Ramos (cell line): ENCODE measurements at regions not wholly inside any gene's neighbourhood (a gene's known extent, or its start where the extent isn't known, plus 50 kb on each side); places are given as distances from the start of the nearest gene placed in this dataset.

Experiments
- in situ Hi-C: fragments of 300-500 bp; cut with MboI; formaldehyde crosslinking; loops from one replicate; pipeline ENCODE4 v1.14.3; 2022; ENCODE audit warnings: low sequenced_read_pairs; ENCODE audit not compliant: unreplicated experiment

DNA sequence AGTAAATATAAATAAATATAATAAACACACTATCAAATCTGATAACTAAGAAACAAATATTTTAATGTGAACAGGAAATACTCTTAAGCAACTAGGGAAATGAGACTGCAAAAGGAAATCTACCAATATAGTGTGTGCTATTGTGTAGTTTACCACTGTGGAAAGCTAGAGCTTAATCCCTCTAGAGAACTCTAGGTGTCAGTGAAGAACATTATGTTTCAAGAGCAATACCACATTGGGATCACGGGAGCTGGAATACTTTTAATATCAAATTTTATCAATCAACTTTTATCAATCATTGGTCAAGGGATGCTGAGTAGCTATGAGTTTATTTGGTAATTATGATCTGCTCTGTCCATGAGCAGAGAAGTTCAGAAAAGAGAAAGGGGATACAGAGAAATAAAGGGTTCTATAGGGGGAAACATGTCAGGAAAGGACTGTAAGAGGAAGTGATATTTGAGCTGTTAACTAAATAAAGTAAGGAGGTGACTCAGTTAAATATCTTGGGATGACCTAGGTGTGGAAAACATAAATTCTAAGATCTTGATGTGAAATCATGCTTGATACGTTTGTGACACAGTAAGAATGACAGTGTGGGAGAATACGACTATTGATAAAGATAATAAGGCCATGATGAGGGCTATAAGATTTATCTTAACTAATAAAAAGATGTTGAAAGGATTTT, 762.2 kb upstream of the ALCAM start:
- in situ Hi-C loops: no loop called here

DNA sequence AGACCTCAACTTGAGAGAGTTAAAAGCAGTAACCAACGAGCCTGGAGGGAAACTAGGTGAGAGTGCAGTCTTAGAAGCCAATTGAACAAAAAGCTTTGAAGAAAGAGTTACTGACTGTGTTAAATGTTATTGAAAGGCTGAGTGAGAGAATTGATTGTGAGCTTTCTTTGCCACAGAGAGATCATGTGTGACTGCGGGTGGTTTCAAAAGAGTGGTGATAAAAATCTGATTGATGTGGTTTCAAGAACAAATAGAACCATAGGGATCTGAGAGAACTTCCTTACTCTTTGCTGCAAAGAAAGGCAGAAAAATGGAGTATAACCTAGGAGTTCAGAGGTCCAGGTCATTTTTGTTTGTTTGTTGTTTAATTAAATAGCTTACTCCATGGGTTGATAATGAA, 759.9 kb upstream of the ALCAM start:
- in situ Hi-C loops: no loop called here

DNA sequence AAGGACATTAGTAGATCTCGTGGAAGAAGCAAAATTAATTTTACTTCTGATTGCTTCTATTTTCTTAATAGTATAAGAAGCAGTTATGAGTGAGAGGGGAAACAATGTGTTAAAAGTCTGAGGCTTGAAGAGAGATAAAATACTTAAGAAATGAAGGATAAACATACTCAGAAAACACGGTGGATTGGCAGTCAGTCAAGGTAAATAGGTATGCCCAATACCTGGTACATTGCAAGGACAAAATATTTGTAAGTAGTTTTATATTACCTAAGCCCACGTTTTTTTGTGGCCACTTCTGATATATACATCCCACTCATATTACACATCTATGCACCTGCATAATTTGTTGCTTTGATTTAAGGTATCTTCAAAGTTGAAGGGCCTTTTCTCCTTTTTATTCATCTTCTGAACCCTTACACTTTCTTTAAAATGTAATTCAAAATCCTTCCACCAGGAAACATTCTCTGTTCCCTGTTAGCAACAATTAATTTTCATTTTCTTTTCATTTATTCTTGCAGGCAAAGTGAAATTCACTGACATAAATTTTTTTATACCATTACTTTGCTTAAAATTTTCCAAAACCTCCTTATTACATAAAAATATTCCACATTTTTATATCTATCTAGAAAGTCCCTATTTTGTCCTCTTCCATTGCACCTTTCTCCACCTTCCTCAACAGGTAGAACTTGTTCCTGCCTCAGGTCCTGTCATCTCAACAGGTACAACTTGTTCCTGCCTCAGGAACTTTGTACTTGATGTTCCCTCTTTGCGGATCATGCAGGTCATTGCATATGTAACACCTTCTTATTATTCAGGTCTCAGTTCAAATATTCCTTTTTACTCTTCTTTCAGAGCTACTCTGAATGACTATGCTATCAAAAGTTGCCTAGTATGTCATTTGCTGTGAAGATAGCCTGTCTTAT, 755.7 kb upstream of the ALCAM start:
- in situ Hi-C loops: no loop called here

DNA sequence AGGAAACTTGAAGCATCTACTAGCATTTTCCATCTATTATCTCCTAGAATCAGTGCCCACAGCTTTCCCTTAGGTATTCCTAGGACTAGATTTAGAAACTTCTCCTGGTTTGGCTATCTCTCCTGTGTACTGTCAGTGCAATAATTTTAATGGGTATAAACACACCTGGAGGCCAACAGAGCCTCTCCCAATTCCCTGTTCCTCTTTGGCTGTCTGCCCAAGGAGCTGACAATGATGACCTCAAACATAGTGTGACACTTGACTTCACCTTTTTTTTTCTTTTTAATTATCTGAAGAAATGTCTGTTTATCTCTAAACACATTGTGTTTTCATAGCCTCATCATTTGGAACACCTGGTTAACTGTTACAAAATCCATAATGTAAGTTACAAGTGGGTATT, 754.5 kb upstream of the ALCAM start:
- in situ Hi-C loops: no loop called here

DNA sequence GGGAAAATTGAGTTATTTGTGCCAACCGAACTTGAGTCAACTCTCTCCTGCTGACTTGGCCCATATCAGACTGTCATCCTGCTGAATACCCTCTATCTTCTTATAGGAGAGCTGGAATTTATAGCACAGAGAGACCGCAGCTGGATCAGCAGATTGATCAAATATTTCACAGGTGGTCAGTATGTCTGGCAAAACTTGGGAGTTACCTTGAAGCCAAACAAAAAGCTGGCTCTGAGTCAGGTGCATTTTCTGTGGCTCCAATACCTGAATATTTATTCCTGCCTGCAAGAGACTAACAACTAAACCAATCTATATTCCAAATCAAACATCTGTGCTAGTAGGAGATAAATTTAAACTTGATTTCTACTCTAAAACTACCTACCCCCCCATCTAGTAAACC, 752.1 kb upstream of the ALCAM start:
- in situ Hi-C loops: no loop called here

DNA sequence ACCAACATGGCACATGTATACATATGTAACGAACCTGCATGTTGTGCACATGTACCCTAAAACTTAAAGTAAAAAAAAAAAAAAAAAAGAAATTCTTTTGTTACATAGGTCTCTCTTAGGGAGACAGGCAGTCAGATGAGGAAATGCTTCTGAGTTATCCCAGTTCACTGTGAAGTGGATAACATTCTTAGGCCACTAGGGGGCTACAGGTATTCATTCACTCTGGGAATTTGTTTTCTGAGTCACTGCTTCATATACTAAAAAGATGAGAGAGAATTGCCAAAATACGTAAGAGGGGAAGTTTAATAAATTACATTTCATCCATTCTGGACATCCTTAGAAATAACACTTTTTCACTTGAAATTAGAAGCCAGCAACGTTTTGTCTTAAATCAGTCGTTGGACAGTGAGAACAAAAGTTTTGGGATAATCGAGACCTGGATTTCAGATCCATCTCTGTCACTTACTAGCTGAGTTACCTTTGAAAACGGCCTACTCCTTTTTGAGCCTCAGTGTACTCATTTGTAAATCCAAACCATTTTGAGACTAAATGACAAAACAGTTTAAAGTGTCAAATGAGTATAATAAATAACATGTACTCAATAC, 738.4 kb upstream of the ALCAM start:
- in situ Hi-C loops: no loop called here

DNA sequence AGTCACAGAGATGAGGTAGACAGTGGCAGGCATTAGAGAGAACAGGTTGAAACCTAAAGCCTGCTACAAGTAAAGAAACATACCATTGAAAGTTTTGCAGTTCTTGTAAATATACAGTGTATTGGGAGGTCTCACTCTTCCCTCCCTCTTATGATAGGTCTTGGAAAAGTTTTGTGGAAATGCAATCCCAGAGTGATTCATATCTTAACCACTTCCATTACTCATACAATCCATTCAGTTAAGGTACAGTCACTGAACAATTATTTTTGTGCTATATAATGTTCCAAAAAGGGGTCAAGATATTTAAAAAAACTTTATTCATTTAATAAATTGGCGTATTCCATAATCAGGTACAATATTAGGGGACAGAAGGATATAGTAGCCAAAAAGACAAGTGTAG, 737.7 kb upstream of the ALCAM start:
- in situ Hi-C loops: no loop called here

DNA sequence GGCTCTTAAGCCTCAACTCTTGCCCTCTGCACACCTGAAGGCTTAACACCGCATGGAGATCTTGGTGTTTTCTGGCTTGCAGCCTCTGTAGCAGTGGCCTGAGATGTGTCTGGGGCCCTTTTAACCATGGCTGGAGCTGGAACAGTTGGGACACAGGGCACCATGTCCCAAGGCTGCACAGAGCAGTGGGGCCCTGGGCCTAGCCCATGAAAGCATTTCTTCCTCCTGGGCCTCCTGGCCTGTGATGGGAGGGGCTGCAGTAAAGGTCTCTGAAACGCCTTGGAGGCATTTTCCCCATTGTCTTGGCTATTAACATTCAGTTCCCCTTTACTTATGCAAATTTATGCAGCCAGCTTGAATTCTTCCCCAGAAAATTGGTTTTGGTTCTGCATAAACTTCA, 735.5 kb upstream of the ALCAM start:
- in situ Hi-C loops: no loop called here

DNA sequence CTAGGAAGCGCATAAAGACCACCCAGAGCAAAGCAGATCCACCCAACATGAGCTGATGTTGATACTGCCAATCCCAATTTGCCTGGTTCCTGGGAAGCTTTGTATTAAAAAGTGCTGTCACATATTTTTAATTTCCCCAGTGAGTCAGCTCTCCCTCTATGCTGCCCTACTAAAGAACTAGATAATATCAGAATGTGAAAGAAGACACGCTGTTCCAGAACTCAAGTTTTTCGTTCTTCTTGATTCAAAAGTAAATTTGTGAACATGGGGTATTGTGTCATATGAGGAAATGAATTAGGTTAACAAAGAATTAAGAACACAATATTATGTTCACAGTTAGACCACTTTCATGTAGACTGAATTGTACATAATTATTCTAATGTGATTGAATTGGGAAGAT, 734.2 kb upstream of the ALCAM start:
- in situ Hi-C loops: no loop called here

DNA sequence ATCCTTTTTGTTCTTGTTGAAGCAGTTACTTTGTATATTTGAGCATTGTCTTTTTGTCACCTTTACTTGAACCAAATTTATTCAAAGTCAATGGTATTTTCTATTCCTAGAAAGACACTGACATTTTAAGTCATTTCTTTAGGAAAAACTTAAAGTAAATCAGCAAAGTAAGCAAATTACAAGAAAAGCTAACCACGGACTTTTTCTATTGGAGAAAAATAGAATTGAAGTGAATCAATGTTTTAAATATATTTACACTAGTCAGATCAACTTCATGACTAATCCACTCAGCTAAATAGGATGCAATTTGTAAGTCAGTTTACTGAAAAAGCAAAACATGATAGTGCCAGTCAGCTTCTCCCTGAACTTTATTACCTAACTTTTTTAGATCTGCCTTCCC, 733.8 kb upstream of the ALCAM start:
- in situ Hi-C loops: no loop called here

DNA sequence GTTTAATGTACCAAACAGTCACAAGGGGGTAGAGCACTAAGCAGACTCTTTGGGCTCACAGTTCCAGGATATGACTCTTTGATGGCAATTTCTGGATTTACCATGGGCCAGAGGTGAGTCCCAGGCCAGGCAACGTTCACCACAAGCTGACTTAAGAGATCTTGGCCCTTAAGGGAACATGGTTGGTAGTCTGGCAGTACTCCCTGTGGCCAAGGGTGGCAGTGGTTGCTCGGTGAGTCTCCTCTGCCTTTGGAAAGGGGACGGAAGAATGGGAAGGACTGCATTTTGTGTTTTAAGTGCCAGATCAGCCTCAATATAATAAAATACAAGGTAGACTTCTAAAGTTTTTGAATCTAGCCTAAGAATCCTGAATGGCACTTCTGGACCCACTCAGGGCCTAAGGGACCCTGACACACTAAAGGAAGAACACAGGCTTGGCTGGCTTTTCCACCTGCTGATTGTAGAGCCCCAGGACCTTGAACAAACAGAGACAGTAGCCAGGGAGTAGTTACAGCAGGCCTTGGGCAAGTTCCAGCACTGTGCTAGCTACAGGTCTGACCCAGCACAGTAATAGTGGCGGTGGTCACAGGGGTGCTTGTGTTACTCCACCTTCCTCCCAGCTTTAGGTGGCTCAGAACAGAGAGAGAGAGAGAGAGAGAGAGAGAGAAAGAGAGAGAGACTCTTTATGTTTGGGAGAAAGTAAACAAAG, 730.7 kb upstream of the ALCAM start:
- in situ Hi-C loops: no loop called here

DNA sequence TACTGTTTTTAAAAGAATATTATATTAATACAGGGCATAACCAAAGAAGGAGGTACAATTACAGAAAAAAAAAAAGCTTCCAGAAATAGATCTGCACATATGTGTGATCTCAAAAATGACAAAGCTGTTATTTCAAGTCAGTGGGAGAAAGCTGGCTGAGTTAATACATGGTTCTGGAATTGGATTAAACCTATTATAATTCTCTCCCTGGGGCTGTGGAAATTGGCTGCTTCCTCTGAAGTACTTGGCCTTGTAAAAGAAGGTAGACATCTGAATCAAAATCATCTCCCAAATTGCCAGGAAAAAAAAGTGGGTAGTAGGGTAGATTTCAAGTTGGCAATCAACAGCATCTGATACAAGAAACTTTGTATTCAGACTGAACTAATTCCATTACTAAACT, 723.9 kb upstream of the ALCAM start:
- in situ Hi-C loops: no loop called here

DNA sequence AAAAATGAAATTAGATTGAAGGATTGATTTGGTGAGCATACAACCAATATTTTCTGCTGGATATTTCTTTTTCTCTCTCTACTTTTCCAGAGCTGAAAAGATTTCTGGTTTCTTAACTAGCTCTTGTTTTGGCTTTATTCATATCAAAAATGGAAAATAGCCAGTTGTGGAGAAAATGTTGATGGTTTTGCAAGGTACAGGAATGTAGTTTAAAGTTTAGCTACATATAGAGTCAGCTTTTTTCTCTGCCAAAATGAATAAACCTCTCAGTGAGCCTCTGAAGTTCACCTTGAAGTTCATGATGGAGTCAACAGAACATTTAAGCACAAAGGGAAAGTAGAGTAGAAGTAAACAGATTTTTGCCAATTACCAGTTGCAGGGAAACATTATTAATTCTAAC, 720.5 kb upstream of the ALCAM start:
- in situ Hi-C loops: no loop called here

DNA sequence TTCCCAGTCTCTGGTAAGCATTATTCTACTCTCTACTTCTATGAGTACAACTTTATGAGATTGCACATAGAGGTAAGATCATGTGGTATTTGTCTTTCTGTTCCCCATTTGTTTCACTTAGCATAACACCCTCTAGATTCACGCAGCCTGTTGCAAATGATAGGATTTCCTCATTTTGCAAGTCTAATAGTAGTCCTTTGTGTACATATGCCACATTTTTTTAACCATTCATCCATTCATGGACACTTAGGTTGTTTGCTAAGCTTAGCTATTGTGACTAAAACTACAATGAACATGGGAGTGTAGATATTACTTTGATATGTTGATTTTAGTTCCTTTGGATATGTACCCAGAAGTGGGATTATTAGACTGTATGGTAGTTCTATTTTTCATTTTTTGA, 717.9 kb upstream of the ALCAM start:
- in situ Hi-C loops: no loop called here

DNA sequence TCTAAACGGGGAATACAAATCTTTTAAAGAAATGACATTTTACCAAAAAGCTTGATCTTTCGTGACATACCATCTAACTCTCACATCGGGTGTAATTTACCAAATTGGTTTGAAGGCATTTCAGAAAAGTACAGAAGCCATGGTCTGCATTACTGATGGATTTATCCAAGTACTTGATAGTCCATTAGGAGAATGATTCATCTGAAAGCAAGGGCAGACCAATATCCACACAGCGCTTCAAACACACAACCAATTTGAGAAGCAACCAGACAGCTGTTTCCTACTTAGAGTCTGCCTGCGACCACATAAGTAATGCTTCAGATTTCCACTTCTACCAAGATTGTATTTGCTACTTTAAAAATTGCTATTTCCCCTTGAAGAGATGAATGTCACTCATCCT, 697.6 kb upstream of the ALCAM start:
- in situ Hi-C loops: no loop called here

DNA sequence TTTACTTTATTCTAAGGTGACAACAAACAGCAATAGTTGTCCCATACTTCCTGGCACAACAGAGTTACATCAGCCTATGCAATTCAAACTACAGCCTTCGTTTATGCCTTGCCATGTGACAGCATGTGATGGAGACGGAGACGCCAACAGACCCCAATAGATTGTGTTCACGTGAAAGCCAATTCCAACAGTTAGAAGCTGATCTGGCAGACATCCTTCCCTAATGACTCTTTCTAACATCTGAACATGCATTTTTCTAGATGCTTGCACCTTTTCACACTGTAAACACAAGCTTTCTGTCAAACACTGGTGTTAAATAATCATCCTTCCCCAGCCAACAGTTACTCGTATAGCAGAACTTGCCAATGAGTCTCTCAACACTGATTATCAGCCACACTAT, 694.4 kb upstream of the ALCAM start:
- in situ Hi-C loops: no loop called here

DNA sequence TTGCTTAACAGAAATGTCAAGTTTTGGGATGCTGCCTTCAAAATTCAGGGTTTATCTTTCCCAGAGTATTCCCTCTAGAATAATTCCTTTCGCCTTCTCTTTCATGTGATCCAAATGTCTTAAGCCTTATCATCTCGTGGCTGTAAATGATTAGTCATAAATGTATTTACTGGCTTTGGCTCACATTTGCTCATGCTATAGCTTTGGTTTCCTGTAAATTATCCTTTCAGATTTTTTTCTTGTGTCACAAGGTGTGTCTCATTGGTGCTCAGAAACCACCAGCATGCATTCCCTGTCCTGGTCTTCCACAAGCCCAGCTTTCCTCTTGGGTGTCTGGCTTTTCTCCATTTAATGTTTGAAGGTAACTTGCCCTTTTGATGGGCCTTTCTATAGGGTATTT, 692.7 kb upstream of the ALCAM start:
- in situ Hi-C loops: no loop called here

DNA sequence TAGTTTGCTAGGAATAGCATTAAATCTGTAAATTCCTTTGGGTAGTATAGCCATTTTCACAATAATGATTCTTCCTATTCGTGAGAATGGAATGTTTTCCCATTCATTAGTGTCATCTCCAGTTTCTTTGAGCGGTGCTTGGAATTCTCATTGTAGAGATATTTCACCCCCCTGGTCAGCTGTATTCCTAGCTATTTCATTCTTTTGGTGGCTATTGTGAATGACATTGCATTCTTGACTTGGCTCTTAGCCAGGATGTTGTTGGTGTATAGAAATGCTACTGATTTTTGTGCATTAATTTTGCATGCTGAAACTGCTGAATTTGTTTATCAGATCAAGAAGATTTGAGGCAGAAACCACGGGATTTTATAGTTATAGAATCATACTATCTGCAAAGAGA, 690.5 kb upstream of the ALCAM start:
- in situ Hi-C loops: no loop called here

DNA sequence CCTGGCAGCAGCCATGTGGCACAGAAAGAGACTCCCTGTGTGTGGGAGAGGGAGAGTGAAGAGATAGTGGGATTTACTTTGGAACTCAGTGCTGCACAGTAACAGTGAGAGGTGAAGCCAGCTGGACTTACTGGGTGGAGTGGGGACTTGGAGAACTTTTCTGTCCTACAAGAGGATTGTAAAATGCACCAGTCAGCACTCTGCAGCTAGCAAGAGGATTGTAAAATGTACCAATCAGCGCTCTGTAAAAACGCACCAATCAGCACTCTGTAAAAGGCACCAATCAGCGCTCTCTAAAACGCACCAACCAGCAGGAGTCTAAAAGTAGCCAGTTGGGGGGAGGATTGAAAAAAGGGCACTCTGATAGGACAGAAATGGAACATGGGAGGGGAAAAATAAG, 688.8 kb upstream of the ALCAM start:
- in situ Hi-C loops: no loop called here

DNA sequence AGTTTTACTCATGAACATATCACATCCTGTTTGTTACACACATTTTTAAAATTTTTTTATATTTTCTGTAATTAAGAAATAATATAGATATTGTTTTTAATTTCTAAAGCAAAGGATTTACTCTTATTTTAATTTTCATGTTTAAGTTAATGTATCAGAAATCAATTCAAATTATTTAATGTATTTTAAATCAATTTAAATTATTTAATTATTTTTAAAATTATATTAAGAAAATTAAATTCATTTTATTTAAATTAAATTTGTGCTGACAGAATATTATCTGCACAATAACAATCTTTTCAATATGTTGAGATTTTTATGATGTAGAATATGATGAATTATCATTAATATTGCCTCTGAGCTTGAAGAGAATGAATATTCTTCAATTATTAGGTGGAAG, 681.2 kb upstream of the ALCAM start:
- in situ Hi-C loops: no loop called here

DNA sequence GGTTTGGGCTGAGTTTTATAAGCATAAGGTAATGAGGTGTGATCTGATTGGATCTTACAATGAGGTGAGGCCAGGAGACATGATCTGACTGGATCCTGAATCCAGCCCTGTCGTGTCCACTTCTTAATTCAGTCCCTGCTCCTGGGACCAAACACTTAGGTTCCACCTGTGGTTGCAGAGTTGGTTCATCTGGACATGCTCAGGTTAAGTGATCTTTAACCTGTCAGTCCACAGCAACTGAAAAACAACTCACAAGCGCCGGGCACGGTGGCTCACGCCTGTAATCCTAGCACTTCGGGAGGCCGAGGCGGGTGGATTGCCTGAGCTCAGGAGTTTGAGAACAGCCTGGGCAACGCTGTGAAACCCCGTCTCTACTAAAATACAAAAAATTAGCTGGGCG, 679.3 kb upstream of the ALCAM start:
- in situ Hi-C loops: no loop called here
